SK-N-SH (cell line): ENCODE measurements at regions not wholly inside any gene's neighbourhood (a gene's known extent, or its start where the extent isn't known, plus 50 kb on each side); places are given as distances from the start of the nearest gene placed in this dataset.

Source experiments
- NFIC ChIP-seq: IDR thresholded peaks from 2 replicates; pipeline ENCODE4 v1.4.0; 2012; ENCODE audit warnings: borderline replicate concordance
- POLR2AphosphoS5 ChIP-seq: IDR thresholded peaks from 2 replicates; pipeline ENCODE4 v1.6.1; 2012; ENCODE audit warnings: low read depth, low read length
- TEAD4 ChIP-seq: IDR thresholded peaks from 2 replicates; pipeline ENCODE4 v1.4.0; 2012; ENCODE audit warnings: mild to moderate bottlenecking, borderline replicate concordance; ENCODE audit not compliant: insufficient read depth
- YY1 ChIP-seq: IDR thresholded peaks from 2 replicates; pipeline ENCODE4 v1.4.0; 2012; ENCODE audit warnings: low read depth, mild to moderate bottlenecking
- TF ChIP-seq, protein P1 (sequence below): fragments of 200-600 bp; sonication (generic); IDR thresholded peaks from 2 replicates; pipeline ENCODE4 v1.6.1; 2017; ENCODE audit warnings: antibody characterized with exemption, mild to moderate bottlenecking, moderate library complexity

DNA sequence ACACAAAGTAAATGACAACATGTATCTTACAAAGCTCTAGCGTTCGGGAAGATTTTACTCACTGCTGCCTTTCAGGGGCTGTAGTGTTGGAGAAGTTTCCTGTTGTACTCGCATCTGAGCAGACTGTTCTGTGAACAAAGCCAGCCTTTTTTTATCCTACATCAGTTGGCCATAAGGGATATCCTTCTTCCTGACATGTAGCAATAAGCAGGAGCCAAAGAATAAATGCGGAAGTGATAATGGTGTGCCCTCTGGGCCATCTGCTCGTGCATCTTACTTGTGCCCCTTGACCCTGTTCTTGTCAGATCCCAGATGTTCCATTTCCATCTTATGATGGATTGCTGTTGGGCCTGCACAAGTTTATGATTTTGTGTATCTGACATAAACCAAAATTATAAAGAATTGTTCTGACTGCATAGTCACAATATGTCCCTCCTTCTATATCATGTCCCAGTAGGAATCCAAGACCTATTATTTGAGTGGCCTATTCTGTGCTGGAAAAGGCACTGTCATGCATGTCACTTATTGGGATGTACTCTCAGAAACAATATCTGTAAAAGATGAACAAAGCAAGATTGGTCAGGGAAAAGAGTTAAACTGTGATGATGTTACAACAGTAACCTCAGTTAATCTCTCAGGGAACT, 631.3 kb downstream of the NSUN3 start:
- TF ChIP-seq YY1 (no peak), TEAD4 (no peak), POLR2AphosphoS5 (no peak), NFIC (no peak)
- TF ChIP-seq, protein P1, sequence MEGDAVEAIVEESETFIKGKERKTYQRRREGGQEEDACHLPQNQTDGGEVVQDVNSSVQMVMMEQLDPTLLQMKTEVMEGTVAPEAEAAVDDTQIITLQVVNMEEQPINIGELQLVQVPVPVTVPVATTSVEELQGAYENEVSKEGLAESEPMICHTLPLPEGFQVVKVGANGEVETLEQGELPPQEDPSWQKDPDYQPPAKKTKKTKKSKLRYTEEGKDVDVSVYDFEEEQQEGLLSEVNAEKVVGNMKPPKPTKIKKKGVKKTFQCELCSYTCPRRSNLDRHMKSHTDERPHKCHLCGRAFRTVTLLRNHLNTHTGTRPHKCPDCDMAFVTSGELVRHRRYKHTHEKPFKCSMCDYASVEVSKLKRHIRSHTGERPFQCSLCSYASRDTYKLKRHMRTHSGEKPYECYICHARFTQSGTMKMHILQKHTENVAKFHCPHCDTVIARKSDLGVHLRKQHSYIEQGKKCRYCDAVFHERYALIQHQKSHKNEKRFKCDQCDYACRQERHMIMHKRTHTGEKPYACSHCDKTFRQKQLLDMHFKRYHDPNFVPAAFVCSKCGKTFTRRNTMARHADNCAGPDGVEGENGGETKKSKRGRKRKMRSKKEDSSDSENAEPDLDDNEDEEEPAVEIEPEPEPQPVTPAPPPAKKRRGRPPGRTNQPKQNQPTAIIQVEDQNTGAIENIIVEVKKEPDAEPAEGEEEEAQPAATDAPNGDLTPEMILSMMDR, result no peak
